ENCODE measurements at regions not wholly inside any gene's neighbourhood (a gene's known extent, or its start where the extent isn't known, plus 50 kb on each side); places are given as distances from the start of the nearest gene placed in this dataset.

DNA sequence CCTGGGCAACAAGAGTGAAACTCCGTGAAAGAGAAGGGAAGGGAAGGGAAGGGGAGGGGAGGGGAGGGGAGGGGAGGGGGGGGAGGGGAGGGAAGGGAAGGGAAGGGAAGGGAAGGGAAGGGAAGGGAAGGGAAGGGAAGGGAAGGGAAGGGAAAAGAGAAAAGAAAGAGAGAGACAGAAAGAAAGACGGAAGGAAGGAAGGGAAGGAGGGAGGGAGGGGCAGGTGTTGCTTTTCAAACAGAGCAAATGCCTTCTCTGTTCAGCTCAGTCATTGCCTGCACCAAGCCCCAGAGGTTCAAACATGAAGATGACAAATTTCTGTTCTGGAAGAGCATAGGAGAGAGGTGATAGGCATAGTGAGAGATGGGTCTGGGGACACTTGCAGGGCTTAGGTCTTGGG is 330.0 kb downstream of the DRD1 start:
- TF ChIP-seq EP300 (IDR thresholded peaks at IDR 0.05) (no peak), POLR2AphosphoS5 (IDR thresholded peaks at IDR 0.05) (no peak), POLR2A (IDR thresholded peaks at IDR 0.05) (no peak)
- TF ChIP-seq, protein P1, sequence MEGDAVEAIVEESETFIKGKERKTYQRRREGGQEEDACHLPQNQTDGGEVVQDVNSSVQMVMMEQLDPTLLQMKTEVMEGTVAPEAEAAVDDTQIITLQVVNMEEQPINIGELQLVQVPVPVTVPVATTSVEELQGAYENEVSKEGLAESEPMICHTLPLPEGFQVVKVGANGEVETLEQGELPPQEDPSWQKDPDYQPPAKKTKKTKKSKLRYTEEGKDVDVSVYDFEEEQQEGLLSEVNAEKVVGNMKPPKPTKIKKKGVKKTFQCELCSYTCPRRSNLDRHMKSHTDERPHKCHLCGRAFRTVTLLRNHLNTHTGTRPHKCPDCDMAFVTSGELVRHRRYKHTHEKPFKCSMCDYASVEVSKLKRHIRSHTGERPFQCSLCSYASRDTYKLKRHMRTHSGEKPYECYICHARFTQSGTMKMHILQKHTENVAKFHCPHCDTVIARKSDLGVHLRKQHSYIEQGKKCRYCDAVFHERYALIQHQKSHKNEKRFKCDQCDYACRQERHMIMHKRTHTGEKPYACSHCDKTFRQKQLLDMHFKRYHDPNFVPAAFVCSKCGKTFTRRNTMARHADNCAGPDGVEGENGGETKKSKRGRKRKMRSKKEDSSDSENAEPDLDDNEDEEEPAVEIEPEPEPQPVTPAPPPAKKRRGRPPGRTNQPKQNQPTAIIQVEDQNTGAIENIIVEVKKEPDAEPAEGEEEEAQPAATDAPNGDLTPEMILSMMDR (IDR thresholded peaks at IDR 0.05), result no peak
- H3K27ac ChIP-seq, result no peak overlapping the region
- intact Hi-C loops (cut with DNase I), result no loop called here

DNA sequence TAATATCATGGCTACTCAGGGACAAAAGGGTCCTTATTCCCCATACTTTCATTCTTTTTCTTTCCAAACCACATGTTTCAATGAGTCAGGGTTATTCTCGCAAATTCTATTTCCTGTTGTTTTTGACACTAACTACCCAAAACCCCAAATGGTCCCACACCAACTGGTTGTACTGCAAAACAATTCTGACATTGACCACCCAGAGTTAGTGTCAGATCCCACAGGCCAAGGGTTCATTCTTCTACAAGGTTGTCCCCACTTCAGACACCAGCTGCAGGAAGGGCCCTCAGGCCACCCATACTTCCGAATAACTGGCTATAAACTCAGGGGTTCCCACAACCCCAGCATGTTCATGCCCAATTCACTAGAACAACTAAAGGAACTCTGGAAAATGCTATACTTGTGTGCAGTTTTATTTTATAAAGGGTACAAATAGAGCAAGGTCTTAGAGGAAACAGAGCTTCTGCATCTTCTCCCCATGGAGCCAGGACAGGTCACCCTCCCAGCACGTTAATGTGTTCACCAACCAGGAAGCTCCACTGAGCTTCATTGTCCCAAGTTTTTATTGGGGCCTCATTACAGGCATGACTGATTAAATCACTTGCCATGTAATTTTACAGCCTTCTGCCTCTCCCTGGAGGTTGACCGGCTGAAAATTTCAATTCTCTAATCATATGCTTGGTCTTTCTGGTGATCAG is 334.8 kb downstream of the DRD1 start:
- no peak for DNase-seq
- H3K27ac ChIP-seq, result no peak overlapping the region
- TF ChIP-seq POLR2AphosphoS5 (IDR thresholded peaks at IDR 0.05) (no peak), EP300 (IDR thresholded peaks at IDR 0.05) (no peak), POLR2A (IDR thresholded peaks at IDR 0.05) (no peak)
- TF ChIP-seq, protein P1 (IDR thresholded peaks at IDR 0.05), result no peak
- H3K9me3 ChIP-seq, result peaks cover 0 to 8% (median 4%) of the 10 kb centered on the region in 4 donors
- WGBS, 2 donors, result 81 to 90% methylated on average over 4 of the region's 4 CpGs
- H3K36me3 ChIP-seq, result no peaks in the 10 kb centered on the region
- intact Hi-C loops (cut with DNase I), result no loop called here
- no peaks in the 10 kb centered on the region for H3K4me1 ChIP-seq
- no peaks in the 10 kb centered on the region for H3K27me3 ChIP-seq
- no peak overlapping the region for H3K4me3 ChIP-seq

More for the DNA sequence above, 330.0 kb downstream of the DRD1 start:
- no peak overlapping the region for H3K4me3 ChIP-seq
- no peaks in the 10 kb centered on the region for H3K4me1 ChIP-seq
- H3K36me3 ChIP-seq, result no peaks in the 10 kb centered on the region
- WGBS, 2 donors, result 70 to 86% methylated on average over 1 of the region's 2 CpGs
- no peaks in the 10 kb centered on the region for H3K27me3 ChIP-seq
- H3K9me3 ChIP-seq, result peaks cover 0 to 6% (median 4%) of the 10 kb centered on the region in 4 donors
- no peak for DNase-seq

DNA sequence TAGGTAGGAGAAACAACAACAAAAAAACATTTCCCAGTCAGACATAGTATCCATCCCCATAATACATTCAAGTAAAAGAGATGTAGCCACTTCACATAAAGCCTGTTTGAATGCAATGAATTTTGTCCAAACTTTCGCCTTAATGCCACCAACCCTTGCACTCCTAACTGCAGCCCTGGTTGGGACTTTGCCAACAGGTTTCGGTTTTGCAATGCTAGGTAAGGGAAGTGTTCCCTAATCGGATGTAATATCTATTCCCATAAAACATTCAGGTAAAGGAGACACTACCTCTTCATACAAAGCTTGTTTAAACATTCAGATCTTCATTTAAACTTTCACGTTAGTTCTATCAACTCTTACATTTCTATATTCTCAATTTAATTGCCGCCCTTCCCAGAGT is 336.1 kb downstream of the DRD1 start:
- 64 to 78% methylated on average over 5 of the region's 5 CpGs for WGBS, 2 donors
- H3K9me3 ChIP-seq, result peaks cover 0 to 8% (median 4%) of the 10 kb centered on the region in 4 donors
- H3K27ac ChIP-seq, result no peak overlapping the region
- H3K4me1 ChIP-seq, result no peaks in the 10 kb centered on the region
- no peak for TF ChIP-seq POLR2AphosphoS5 (IDR thresholded peaks at IDR 0.05)
- TF ChIP-seq EP300 (IDR thresholded peaks at IDR 0.05), result no peak
- TF ChIP-seq, protein P1 (IDR thresholded peaks at IDR 0.05), result no peak
- no peak for TF ChIP-seq POLR2A (IDR thresholded peaks at IDR 0.05)
- DNase-seq, result no peak
- no peaks in the 10 kb centered on the region for H3K36me3 ChIP-seq
- H3K27me3 ChIP-seq, result no peaks in the 10 kb centered on the region
- no peak overlapping the region for H3K4me3 ChIP-seq
- intact Hi-C loops (cut with DNase I), result no loop called here

DNA sequence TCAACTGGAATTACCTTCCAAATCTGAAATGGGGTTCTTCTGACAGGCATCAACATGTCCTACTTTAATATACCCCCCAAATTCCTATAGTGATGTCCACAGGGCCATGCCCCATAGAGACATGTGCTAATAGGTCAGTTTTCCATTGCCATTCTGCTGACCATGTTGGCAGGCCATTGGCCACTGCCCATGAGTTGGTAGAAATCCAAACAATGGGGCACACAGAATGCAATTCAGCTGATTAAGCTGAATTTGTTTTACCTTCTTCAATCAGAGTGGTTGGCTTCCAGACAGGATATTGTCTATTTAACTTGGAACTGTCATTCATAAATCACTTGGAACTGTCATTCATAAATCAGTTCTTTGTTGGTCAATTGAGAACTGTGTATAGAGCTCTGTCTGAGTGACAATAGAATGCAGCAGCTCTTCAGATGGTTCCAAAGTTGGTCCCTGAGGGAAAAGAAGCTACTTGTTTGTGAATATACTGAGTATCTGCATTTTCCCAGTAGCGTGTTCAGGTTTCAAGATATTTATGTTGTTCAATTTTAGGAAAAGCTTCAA is 336.9 kb downstream of the DRD1 start:
- no peak overlapping the region for H3K4me3 ChIP-seq
- no peak for DNase-seq
- H3K36me3 ChIP-seq, result no peaks in the 10 kb centered on the region
- intact Hi-C loops (cut with DNase I), result no loop called here
- no peak overlapping the region for H3K27ac ChIP-seq
- H3K27me3 ChIP-seq, result no peaks in the 10 kb centered on the region
- TF ChIP-seq, protein P1 (IDR thresholded peaks at IDR 0.05), result no peak
- TF ChIP-seq POLR2A (IDR thresholded peaks at IDR 0.05) (no peak), POLR2AphosphoS5 (IDR thresholded peaks at IDR 0.05) (no peak), EP300 (IDR thresholded peaks at IDR 0.05) (no peak)
- no peaks in the 10 kb centered on the region for H3K4me1 ChIP-seq
- H3K9me3 ChIP-seq, result peaks cover 0 to 8% (median 4%) of the 10 kb centered on the region in 4 donors
- WGBS, 2 donors, result 82 to 93% methylated on average over 1 of the region's 1 CpG

All from sigmoid colon (tissue), 6 donors.